NCI-H524 treated with DMSO at 0.1 percent for 48 hours (cell line): ENCODE measurements at regions not wholly inside any gene's neighbourhood (a gene's known extent, or its start where the extent isn't known, plus 50 kb on each side); places are given as distances from the start of the nearest gene placed in this dataset.

Source experiments
- DNase-seq: peaks from one replicate; lab custom pipeline; 2025; lab: John Stamatoyannopoulos, UW

DNA sequence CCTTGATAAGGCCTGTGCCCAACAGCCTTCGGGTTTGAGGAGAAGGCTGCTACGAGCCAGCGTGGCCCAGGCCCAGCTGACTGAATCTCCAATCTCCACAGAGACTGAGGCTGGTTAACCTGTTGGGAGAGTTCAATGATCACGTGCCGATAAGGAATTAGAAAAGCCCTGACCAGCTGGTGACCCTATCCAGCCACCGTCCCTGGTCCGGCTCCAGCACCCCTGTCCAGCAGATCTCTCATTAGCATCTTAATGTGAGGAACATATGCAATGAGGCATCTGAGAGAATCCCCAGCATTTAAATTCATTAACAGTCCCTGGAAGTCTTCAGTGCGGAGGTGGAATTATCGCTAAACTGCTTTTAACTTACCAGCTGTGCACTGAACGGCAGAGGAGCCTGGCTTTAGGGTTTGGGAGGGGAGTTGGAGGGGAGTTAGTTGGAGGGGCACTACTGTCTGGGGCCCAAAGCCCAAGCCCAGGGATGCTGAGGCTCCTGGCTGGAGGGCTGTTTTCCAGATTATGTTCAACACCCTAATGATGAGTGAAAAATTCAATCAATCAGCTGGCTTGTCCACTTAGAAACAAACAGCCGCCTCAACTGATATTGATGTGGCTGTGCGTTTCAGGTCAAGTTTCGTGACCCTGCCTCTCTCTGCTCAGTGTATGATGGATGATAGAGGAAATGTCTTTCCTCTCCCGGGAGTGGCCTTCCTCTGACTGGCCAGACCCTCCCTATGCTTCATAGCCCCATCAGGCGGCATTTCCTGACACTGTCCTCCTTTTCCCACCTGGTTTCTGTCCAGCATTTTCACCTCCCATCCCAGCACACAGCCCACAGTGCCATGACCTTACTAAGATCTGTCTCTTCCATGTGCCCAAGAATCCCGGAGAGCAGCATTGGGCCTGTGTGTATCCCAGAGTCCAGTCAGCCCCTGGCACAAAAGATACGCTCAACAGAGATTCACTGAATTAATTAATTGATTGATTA is 184.5 kb downstream of the CCT6B start:
- no peak for DNase-seq

DNA sequence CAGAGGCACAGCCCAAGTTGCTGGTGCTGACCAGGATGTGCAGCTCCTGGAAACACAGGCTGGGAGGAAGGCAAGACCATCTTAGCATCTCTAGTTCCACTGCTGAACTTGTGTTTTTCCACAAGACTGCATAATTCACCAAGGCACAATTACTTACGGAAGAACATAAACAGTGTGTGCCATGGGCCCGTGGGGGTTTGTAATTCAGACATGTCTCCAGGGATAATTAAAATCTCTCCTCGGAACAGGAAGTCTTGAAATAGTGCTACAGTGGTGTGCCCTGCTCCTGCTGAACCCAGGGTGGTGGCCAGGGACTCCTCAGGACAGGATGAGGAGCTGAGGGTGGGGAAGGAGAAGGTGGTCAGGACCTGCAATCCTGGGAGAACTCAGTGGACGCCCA is 188.2 kb downstream of the CCT6B start:
- no peak for DNase-seq

DNA sequence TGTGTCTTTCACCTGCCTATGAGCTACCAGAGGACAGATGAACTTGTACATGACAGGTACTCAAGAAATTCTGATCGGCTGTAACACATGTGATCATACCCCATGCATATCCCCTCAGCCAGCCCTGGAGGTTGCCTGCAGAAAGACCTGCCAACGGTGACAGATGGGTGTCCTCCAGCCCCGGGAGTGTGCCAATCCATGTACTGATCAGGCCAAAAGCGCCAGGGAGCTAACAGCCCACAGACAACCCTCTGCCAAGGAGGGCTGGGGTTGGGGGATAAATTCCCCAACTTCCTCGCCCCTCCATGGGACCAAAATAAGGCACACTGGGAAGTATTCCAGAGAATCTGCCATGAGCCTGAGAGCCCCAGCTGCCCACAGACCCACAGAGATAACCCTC is 189.4 kb downstream of the CCT6B start:
- DNase-seq = no peak

DNA sequence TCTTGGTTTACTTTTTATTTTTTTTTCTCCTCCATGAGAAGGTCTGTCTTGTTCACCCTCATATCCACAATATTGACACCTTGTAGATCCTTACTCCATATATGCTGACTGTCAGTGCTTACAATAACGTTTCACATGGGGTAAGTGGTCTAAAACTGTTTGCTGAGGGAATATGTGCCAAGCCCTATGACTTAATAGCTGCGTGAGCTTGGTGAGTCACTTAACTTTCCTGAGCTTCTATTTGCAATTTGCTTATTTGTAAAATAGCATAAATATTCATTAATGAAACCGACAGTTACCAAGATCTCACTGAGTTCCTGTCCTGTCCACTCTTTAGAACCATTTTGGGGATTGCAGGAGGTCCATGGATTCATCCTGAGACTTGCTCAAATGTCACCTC is 190.7 kb downstream of the CCT6B start:
- DNase-seq = no peak

DNA sequence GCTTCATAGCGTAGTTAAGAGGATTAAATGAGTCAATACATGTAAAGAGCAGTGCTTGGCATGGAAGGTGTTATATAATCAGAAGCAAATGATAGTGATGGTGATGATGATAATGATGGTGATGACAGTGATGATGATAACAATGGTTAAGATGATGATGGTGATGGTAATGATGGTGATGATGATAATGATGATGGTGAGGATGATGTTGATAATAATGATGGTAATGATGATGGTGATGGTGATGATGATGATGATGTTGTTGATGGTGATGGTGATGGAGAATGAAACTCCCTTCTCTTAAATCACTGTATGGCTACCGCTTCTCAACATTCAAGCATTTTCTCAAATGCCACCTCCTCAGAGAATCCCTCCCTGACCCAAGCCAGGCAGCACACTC is 190.5 kb downstream of the TMEM132E start:
- no peak for DNase-seq

DNA sequence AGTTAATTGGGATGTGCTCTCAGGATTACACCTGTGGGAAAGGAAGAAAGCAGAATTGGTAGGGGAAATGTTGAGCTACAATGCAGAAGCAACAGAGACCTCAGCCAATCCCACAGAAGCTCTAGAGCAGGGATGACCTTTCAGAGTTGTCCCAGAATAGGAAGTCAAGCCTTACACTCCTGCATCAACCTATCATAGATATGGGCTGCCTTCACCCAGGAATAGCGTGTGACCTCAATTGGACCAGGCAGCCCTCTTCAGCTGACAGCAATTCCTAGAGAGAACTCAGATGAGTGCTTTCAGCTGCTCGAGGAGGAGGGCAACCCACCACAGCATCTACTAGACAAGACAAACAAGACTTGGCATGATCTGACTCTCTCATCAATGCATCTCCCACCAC is 189.7 kb downstream of the TMEM132E start:
- DNase-seq = no peak

DNA sequence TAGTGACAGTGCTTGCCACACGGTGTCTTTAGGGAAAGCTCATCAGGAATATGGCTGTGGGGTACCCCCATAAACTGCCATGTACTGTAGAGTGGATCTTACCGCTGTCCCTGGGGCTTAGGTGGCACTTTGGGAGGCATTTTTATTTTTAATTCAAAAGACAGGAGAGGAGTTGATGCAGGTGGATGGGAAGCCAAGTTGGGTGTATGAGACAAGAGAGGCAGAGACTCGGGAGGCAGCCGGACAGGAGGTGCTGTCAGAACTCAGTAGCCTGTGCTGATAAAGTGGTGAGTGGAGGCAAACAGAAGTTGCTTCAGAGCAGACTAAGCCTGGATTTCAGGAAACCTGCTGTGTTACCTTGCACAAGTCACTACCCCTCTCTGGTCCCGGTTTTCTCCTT is 185.9 kb downstream of the TMEM132E start:
- no peak for DNase-seq

DNA sequence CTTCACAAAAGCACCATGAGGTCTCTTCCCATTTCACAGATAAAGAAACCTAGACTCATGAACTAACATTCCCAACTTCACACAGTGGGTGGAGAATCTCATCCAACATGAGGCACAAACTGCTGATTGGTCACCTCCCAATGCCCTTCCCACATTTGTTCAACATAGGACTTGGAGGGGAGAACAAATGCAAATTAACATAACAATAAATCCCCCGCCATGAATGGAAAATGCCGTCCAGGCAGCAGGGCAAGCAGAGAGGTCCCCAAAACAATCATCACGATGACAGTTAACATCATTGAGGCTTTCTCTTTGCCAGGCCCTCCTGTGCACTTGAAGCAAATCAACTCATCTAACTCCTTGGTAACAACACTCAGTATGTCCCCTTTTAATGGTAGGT is 185.3 kb downstream of the TMEM132E start:
- no peak for DNase-seq

DNA sequence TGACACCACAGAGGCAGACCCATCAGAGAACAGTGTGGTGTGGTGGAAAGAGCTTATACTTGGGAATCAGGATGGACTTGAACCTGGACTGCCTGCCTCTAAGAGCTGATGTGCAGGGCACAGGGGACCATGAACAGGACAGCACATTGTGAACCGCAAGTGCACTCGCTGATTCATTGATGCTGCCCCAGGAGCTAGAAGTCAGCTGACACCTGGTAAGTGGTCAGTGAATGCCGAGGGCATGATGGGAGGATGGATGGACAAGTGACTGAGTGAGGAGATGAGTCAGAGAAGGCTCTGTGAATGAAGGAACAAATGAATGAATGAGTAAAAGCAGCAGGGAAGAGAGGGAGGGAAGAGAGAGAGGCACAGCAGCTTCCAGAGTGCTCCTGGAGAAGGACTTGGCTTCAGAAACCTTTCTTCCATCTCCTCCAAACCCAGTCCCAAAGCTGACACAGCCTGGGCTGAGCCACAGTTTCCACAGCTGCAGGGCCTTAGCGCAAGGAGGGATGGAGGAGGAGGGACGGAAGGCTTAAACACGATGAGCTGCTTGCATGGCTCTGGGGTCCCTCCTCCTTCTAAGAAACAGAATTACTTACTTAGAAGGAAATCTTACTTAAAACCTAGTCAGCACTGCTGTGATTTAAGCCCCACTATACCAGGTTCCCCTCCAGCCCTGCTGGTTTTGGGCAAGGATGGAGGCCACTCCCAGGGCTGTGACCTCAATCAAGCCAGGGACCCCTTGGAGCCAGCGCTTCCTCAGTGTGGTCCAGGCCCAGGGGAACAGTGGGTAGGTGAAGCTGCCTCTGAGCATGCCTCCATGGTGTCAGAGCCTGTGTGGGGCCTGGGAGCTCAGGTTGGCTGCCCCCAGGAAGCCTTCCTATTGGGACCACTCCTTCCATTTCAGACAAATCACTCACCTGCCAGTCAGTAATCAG is 184.6 kb downstream of the TMEM132E start:
- no peak for DNase-seq

DNA sequence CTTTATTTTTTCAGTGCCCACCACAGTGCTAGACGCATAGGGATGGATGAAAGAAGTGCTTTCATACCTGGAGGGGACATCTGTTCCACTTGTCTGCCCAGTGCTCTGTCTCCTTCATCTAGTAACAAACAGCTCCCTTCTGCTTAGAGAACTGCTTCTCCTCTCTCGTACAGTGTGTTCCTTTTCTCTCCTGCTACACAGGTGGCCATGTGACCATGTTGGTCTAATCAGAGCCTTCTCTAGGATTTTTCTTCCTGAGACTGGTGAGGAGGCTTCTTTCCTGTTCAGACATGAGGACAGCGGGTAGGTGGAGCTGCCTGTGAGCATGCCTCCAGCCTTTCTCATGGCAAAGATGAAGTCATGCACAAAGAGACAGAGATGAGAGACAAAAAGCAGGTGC is 182.7 kb downstream of the TMEM132E start:
- no peak for DNase-seq

DNA sequence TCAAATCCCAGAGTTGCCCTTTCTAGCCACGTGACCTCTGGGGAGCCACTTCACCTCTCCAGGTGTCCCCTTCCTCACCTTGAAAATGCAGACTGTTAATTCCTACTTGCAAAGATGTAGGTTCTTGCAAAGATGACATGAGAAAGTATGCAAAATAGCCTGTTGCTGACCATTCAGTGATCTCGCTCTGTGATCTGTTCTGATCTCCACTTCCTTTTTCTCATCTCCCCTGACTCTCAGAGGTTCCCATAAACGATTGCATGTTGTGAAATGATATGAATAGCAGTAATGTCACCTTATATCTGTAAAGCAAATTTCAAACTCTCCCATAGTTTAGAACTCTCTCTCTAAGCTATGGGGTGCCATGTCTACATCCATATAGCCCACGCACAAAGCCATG is 182.3 kb downstream of the TMEM132E start:
- DNase-seq = no peak

DNA sequence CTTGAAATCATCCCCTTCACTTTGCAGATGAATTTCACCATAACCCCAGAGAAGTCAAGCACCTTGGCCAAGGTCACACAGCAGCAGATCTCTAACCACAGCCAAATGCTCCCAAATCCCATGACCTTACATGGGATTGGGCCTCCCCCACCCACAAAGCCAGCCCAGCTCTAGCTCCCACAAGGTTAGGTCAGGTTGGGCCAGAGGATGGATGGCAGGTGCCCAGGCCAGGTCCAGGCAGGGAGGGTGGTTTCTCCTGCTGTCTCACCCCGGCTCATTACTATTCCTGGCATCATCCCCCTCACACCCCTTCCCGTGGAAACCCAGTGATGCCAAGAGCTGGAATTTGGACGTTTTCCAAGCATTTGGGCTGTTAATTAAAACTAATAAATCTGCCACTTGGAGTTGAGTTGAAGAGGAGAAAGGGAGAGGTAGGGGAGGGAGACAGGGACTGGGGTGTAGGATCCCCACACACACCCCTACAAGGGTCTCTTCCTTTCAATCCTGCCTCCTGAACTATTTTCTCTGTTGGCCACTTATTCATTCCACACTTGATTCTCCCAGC is 181.6 kb downstream of the TMEM132E start:
- no peak for DNase-seq

DNA sequence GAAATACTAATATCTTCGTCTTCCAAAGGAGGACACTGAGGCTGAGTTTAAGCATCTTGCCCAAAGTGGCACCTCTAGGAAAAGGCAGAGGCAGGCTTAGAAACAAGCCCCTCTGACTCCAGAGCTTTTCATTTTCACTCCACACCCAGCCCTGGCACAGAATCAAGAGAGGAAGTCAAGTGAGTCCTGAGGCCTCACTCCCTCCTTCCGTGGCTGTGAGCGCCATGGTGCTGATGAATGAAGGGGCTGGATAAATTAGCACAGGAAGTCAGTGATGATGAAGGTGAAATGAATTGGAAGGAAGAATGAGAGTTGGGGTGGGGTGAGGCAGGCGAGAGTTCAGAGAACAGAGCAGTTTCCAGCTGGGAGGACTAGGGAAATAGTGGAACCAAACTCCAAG is 179.3 kb downstream of the TMEM132E start:
- DNase-seq = no peak

DNA sequence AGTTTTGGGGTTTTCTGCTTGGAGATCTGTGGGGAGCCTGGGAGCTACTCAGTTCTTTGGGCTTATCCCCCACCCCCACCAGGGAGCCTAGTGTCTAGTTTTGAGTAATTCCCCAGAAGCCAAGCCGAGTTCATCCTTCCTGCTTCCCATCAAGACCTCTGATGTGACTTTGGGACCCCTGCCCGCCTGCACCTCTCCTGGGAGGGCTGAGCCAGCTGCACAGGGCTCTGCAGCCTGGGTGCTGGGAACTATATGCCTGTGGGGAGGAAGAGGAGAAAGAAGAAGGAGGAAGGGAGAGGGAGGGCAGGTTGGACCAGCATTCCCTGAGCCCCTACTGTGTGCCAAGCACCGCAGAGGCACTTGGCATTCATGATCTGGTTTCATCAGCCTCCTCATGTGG is 178.9 kb downstream of the TMEM132E start:
- DNase-seq = no peak

DNA sequence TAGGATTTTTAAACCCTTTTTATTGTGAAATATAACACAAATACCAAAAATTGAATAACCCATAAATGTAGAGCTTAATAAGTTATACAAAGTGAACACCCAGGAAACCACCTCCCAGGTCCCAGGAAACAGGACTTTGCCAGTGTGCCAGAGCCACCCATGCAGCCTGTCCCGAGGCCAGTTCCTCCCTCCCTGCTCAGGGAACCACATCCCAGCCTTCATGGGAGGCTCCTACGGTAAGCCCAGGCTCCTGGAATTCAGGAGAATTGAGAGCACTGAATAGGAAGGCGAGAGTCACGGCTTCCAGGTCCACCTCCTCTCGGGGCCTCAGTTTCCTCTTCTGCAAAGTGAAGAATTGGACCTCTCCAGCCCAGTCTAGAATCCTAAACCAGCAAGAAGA is 178.2 kb downstream of the TMEM132E start:
- no peak for DNase-seq

DNA sequence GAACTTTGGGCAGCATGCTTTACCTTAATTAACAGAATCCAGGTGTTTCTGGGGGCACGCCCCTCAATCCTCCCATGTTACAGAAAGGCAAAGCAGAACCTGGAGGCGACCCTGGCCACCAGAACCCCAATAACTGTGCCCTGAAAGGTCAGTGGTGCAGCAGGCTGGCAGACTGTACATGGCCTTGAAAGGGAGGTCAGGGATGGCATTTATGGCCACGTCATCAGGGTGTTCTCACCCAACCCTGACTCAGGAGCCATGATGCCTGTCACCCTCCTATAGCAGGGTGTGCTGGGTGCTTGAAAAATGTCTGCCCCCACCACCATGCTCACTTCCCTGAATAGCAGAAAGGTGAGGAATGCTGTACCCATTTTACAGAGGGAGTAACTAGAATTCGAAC is 177.7 kb downstream of the TMEM132E start:
- DNase-seq = no peak

DNA sequence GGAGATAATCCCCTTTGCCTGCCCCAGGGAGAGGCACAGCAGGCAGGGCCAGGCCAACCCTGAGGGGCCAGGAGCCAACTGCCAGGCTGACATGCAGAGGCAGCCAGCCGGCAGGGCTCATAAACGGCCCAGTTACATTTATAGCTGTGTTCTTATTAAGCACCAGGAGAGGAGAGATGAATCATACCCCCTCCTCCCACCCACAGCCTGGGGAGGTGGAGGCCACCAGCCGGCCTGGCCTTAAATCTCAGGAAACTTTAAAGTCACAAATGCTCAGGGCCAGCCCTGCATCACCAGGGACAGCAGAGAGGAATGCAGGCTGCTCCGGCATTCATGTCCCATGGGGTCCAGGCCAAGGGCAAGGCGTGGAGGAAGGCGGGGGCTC is 177.2 kb downstream of the TMEM132E start:
- no peak for DNase-seq

DNA sequence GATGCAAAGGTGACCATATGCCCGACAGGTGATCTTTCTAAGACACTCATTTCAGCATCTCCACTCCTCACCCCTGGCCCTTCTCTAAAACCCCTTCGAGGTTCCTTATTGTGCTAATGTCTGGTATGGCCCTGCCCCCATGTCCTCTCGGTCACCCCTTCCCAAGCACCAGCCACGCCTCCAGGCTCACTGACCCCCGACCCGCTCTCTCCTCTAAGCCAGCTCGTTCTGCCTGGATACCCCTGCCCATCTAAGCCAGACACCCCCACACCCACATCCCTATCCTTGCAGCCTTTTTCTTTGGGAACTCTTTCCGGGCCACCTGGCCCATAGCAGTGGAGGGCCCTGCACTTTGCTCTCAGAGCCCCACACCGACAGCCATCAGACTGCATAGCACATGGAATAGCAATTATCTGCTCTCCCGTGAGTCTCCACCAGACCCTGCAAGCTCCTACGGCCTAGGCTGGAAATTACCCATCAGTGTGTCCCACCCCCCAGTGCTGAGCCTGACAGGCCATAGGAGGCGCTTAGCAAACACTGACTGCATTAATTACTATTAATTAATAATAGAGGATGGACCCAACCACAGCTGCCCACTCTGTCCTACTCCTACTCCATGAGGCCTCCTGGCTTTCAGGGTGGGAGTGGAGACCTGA is 176.7 kb downstream of the TMEM132E start:
- no peak for DNase-seq

DNA sequence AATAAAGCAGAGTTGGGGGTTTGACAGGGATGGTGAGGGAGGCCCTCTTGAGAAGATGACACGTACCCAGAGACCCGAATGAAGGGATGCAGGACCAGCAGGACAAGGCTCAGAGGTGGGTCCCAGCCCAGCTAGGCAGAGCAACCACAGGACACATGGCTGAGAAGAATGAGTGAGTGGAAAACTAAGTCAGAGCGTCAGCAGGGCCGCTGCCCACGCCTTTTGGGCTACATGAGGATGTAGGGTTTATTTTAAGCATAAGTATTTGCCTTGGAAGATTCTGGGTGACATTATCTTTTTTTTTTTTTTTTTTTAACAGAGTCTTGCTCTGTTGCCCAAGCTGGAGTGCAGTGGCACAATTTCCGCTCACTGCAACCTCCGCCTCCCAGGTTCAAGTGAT is 176.0 kb downstream of the TMEM132E start:
- DNase-seq = no peak

DNA sequence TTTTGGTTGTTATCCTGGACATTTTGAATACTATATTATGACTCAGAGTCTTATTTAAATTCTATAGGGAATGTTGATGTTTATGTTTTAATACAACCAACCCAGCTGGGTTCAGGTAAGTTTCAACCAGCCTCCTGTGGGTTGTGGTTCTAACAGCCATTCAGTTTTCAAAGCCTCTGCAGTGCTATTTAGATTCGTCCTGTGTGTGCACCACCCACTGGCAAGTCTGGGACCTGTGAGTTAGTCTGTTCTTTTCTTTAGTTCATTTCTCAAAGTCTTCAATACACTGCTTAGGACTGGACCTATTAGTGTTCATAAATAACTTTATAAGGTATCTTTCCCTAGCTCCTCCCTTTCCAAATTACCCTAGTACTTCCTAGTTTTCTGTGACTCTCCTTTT is 170.6 kb downstream of the TMEM132E start:
- DNase-seq = no peak

DNA sequence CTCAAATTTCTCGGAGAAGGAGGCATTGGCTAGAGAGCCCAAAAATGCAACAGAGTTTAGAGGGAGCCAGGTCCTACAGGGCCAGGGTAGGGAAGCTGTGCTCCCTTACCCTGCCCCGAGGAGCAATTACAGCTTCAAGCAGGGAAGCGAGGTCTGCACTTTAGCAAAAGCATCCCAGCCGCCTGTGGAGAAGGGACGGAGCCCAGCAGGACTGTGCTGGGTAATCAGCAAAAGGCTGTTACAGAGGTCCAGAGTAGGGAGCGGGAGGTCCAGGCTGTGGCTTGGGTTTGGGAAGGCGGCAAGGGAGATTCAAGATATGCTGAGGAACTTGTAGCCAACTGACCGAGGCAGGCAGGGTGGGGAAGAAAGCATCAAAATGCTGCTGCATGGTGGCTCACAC is 162.6 kb downstream of the TMEM132E start:
- no peak for DNase-seq
